ENCODE measurements at regions not wholly inside any gene's neighbourhood (a gene's known extent, or its start where the extent isn't known, plus 50 kb on each side); places are given as distances from the start of the nearest gene placed in this dataset.

DNA sequence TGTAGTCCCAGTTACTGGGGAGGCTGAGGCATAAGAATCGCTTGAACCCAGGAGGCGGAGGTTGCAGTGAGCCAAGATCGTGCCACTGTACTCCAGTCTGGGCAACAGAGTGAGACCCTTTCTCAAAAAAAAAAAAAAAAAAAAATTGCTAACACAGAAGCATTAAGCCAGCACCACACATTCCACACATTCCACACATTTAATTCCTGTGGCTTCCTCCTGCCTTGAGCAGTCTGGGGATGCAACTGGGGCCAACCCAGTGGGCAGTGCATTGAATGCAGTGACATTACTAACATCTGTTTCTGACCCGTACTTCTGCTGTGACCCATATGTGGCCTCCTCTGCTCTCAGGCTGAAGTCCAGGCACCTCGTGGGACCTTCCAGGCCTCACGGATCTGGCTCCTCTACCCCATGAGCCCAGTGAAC is 107.0 kb downstream of the BCL2L11 start:
- TF ChIP-seq, protein P1, sequence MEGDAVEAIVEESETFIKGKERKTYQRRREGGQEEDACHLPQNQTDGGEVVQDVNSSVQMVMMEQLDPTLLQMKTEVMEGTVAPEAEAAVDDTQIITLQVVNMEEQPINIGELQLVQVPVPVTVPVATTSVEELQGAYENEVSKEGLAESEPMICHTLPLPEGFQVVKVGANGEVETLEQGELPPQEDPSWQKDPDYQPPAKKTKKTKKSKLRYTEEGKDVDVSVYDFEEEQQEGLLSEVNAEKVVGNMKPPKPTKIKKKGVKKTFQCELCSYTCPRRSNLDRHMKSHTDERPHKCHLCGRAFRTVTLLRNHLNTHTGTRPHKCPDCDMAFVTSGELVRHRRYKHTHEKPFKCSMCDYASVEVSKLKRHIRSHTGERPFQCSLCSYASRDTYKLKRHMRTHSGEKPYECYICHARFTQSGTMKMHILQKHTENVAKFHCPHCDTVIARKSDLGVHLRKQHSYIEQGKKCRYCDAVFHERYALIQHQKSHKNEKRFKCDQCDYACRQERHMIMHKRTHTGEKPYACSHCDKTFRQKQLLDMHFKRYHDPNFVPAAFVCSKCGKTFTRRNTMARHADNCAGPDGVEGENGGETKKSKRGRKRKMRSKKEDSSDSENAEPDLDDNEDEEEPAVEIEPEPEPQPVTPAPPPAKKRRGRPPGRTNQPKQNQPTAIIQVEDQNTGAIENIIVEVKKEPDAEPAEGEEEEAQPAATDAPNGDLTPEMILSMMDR (IDR thresholded peaks at IDR 0.05; ENCODE audit: poor library complexity): no peak
- TF ChIP-seq EZH2phosphoT487 (IDR thresholded peaks at IDR 0.05; ENCODE audit: low read depth, severe bottlenecking, unreplicated experiment): no peak
